ENCODE measurements at regions not wholly inside any gene's neighbourhood (a gene's known extent, or its start where the extent isn't known, plus 50 kb on each side); places are given as distances from the start of the nearest gene placed in this dataset.

- DNase-seq (no peak), ATAC-seq (no peak)
- H3K4me1 ChIP-seq: peaks cover 13% of the 10 kb centered on the region
- no peaks in the 10 kb centered on the region for H3K27me3 ChIP-seq
- no peaks in the 10 kb centered on the region for H3K36me3 ChIP-seq (replicated peaks in 1 of 2; ENCODE audit: insufficient read depth in 1 of 2, low read depth in 2 of 2)
- H3K9me3 ChIP-seq: no peaks in the 10 kb centered on the region
- intact Hi-C loops (cut with DNase I): no loop called here
- H3K27ac ChIP-seq: no peak overlapping the region
- WGBS, 2 donors: 64% methylated on average over 8 of the region's 8 CpGs
- TF ChIP-seq POLR2A (IDR thresholded peaks at IDR 0.05) (no peak), CTCF (IDR thresholded peaks at IDR 0.05) (no peak)
- H3K4me3 ChIP-seq: no peak overlapping the region
Observed at GRCh38 chr13:73397496-73398305, 338.9 kb downstream of the KLF5 start.

- no peak overlapping the region for H3K27ac ChIP-seq
- no peak for ATAC-seq
Observed at GRCh38 chr13:73394066-73394465, 335.3 kb downstream of the KLF5 start.

GRCh38 chr13:73390100-73390499 is 331.3 kb downstream of the KLF5 start:
- DNase-seq (no peak), ATAC-seq (no peak)
- intact Hi-C loops (cut with DNase I): no loop called here
- Histone ChIP-seq H3K9me3 (no peaks in the 10 kb centered on the region), H3K27ac (no peak overlapping the region), H3K4me1 (no peaks in the 10 kb centered on the region), H3K36me3 (replicated peaks in 1 of 2; ENCODE audit: insufficient read depth in 1 of 2, low read depth in 2 of 2) (no peaks in the 10 kb centered on the region), H3K4me3 (no peak overlapping the region), H3K27me3 (no peaks in the 10 kb centered on the region)
- WGBS, 2 donors: 87 to 93% methylated on average over 2 of the region's 2 CpGs
- TF ChIP-seq CTCF (IDR thresholded peaks at IDR 0.05) (no peak), POLR2A (IDR thresholded peaks at IDR 0.05) (no peak)

More at GRCh38 chr13:73394066-73394465, 335.3 kb downstream of the KLF5 start:
- no peak for TF ChIP-seq CTCF (IDR thresholded peaks at IDR 0.05)
- no peak for TF ChIP-seq POLR2A (IDR thresholded peaks at IDR 0.05)
- H3K27me3 ChIP-seq: no peaks in the 10 kb centered on the region
- DNase-seq: no peak
- no peaks in the 10 kb centered on the region for H3K36me3 ChIP-seq (replicated peaks in 1 of 2; ENCODE audit: insufficient read depth in 1 of 2, low read depth in 2 of 2)
- H3K4me3 ChIP-seq: no peak overlapping the region
- H3K9me3 ChIP-seq: no peaks in the 10 kb centered on the region
- intact Hi-C loops (cut with DNase I): no loop called here
- H3K4me1 ChIP-seq: peaks cover 1% of the 10 kb centered on the region

- H3K36me3 ChIP-seq (replicated peaks in 1 of 2; ENCODE audit: insufficient read depth in 1 of 2, low read depth in 2 of 2): no peaks in the 10 kb centered on the region
- ATAC-seq (no peak), DNase-seq (no peak)
- TF ChIP-seq CTCF (IDR thresholded peaks at IDR 0.05) (no peak), POLR2A (IDR thresholded peaks at IDR 0.05) (no peak)
- no peaks in the 10 kb centered on the region for H3K9me3 ChIP-seq
- no peaks in the 10 kb centered on the region for H3K27me3 ChIP-seq
- no peaks in the 10 kb centered on the region for H3K4me1 ChIP-seq
- no peak overlapping the region for H3K4me3 ChIP-seq
- H3K27ac ChIP-seq: no peak overlapping the region
- intact Hi-C loops (cut with DNase I): no loop called here
Observed at GRCh38 chr13:73388586-73388985, 329.8 kb downstream of the KLF5 start.

- Histone ChIP-seq H3K27ac (no peak overlapping the region), H3K27me3 (no peaks in the 10 kb centered on the region), H3K4me1 (no peaks in the 10 kb centered on the region), H3K9me3 (no peaks in the 10 kb centered on the region), H3K36me3 (replicated peaks in 1 of 2; ENCODE audit: insufficient read depth in 1 of 2, low read depth in 2 of 2) (no peaks in the 10 kb centered on the region), H3K4me3 (no peak overlapping the region)
- ATAC-seq (no peak), DNase-seq (no peak)
- WGBS, 2 donors: 80 to 95% methylated on average over 6 of the region's 6 CpGs
- TF ChIP-seq POLR2A (IDR thresholded peaks at IDR 0.05) (no peak), CTCF (IDR thresholded peaks at IDR 0.05) (no peak)
- intact Hi-C loops (cut with DNase I): no loop called here
Observed at GRCh38 chr13:73387318-73387717, 328.5 kb downstream of the KLF5 start.

All from body of pancreas (tissue), 4 donors.